ENCODE measurements at regions not wholly inside any gene's neighbourhood (a gene's known extent, or its start where the extent isn't known, plus 50 kb on each side); places are given as distances from the start of the nearest gene placed in this dataset.

DNA sequence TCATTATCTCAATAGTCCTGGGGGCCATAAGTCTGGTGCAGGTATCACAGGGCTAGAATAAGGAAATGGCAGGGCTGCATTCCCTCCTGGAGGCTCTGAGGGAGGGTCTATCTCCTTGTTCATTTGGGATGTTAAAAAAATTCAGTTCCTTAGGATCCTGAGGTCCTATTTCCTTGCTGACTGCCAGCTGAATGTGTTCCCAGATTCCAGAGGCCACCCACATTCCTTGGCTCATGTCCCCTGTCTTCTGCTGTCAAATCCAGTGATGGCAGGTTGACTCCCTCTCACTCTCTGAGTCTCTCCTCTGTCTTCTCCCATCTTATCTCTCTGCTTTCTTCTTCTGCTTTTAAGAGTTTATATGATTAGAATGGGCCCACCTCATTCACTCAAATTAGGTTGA lies 400.6 kb downstream of the PTPRU start:
- Histone ChIP-seq H3K36me3 (ENCODE audit: control insufficient read depth, low read length) (no peaks in the 10 kb centered on the region), H3K4me2 (ENCODE audit: low read length) (no peak overlapping the region), H4K20me1 (ENCODE audit: control insufficient read depth, insufficient read depth, low read depth, low read length) (no peaks in the 10 kb centered on the region), H3K4me1 (ENCODE audit: control insufficient read depth, low read length) (no peaks in the 10 kb centered on the region), H3K9me3 (ENCODE audit: control insufficient read depth, insufficient read depth, low read length) (no peaks in the 10 kb centered on the region), H3K27me3 (ENCODE audit: control insufficient read depth, low read length) (no peaks in the 10 kb centered on the region), H3K27ac (ENCODE audit: low read depth, low read length) (no peak overlapping the region), H3K4me3 (ENCODE audit: low read length) (no peak overlapping the region), H3K9me2 (replicated peaks; ENCODE audit: control insufficient read depth, low read length) (no peaks in the 10 kb centered on the region), H3F3A (ENCODE audit: control insufficient read depth, insufficient read depth) (no peaks in the 10 kb centered on the region), H3K79me2 (ENCODE audit: control insufficient read depth, low read length) (no peaks in the 10 kb centered on the region)
- TF ChIP-seq, protein P1, sequence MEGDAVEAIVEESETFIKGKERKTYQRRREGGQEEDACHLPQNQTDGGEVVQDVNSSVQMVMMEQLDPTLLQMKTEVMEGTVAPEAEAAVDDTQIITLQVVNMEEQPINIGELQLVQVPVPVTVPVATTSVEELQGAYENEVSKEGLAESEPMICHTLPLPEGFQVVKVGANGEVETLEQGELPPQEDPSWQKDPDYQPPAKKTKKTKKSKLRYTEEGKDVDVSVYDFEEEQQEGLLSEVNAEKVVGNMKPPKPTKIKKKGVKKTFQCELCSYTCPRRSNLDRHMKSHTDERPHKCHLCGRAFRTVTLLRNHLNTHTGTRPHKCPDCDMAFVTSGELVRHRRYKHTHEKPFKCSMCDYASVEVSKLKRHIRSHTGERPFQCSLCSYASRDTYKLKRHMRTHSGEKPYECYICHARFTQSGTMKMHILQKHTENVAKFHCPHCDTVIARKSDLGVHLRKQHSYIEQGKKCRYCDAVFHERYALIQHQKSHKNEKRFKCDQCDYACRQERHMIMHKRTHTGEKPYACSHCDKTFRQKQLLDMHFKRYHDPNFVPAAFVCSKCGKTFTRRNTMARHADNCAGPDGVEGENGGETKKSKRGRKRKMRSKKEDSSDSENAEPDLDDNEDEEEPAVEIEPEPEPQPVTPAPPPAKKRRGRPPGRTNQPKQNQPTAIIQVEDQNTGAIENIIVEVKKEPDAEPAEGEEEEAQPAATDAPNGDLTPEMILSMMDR (IDR thresholded peaks at IDR 0.05; ENCODE audit: low read depth, low read length, poor library complexity, severe bottlenecking): no peak
- TF ChIP-seq EZH2phosphoT487 (IDR thresholded peaks at IDR 0.05; ENCODE audit: borderline replicate concordance, low read length): no peak

DNA sequence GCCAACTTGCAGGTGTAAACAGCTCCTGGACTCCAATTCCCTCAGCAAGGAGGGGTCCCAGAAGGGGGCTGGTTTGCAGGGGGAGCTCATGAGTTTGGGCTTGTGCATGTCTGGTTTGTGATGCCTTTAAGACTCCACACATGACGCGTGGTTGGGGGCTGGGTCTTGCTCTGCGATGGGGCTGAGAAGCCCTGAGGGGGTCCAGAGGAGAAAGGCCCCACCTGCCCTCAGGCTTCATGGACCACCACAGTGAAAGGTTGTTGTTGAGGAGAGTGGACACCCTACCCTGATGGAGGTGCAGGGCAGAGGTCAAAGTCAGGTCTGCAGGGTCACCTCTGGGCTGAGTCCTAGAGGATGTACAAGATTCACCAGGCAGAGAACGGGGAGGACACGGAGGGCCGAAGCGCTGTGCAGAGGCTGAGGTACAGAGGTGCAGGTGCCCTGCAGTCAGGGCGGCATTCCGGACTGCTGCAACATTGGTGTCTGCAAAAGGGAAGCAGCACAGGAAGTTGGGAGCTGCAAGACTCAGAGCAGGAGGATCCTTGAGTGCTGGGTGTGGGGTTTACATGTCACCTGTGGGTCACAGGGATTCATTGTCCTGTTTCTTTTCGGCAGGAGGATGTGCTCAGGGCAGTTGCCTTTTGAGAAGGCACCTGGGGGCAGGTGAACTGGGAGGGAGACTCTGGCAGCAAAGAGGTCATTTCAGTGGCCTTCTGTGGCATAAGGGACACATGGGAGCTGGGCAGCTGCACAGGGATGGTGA lies 399.4 kb downstream of the PTPRU start:
- Histone ChIP-seq H3K27ac (ENCODE audit: low read depth, low read length) (no peak overlapping the region), H3K4me3 (ENCODE audit: low read length) (no peak overlapping the region), H3K4me2 (ENCODE audit: low read length) (no peak overlapping the region), H3K36me3 (ENCODE audit: control insufficient read depth, low read length) (no peaks in the 10 kb centered on the region), H3F3A (ENCODE audit: control insufficient read depth, insufficient read depth) (no peaks in the 10 kb centered on the region), H3K4me1 (ENCODE audit: control insufficient read depth, low read length) (no peaks in the 10 kb centered on the region), H3K79me2 (ENCODE audit: control insufficient read depth, low read length) (no peaks in the 10 kb centered on the region), H3K9me2 (replicated peaks; ENCODE audit: control insufficient read depth, low read length) (no peaks in the 10 kb centered on the region), H3K9me3 (ENCODE audit: control insufficient read depth, insufficient read depth, low read length) (no peaks in the 10 kb centered on the region), H3K27me3 (ENCODE audit: control insufficient read depth, low read length) (no peaks in the 10 kb centered on the region), H4K20me1 (ENCODE audit: control insufficient read depth, insufficient read depth, low read depth, low read length) (no peaks in the 10 kb centered on the region)
- TF ChIP-seq EZH2phosphoT487 (IDR thresholded peaks at IDR 0.05; ENCODE audit: borderline replicate concordance, low read length): no peak
- TF ChIP-seq, protein P1 (IDR thresholded peaks at IDR 0.05; ENCODE audit: low read depth, low read length, poor library complexity, severe bottlenecking): no peak

DNA sequence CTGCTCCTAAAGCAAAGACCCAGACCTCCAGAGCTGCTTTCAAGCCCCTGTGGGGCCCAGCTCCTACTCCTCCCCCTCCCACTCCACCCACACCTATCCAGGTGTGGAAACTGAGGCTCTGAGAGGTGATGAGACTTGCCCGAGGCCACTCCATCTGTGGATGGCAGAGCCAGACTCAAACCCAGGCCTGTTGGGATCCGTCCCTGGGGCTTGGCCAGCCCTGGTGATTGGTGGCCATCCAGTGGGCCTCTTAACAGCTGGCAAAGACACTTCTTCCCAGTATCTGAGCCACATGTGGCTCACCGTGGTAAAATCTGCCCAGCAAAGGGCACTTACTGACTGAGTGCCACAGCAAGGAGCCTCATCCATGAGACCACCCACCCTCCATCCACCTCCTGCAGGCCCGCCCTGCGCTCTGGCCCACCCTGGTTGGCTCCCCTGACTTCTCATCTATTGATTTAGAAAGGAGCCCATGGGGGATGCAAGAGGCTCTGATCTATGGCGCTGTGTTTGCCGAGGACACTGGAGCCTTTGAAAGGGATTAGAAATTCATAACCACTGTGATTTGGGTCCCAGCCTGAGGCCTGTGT lies 398.5 kb downstream of the PTPRU start:
- no peak overlapping the region for H3K4me3 ChIP-seq (ENCODE audit: low read length)
- H3K9me3 ChIP-seq (ENCODE audit: control insufficient read depth, insufficient read depth, low read length): no peaks in the 10 kb centered on the region
- no peaks in the 10 kb centered on the region for H3K9me2 ChIP-seq (replicated peaks; ENCODE audit: control insufficient read depth, low read length)
- H3K4me1 ChIP-seq (ENCODE audit: control insufficient read depth, low read length): no peaks in the 10 kb centered on the region
- H3F3A ChIP-seq (ENCODE audit: control insufficient read depth, insufficient read depth): no peaks in the 10 kb centered on the region
- no peak overlapping the region for H3K27ac ChIP-seq (ENCODE audit: low read depth, low read length)
- no peaks in the 10 kb centered on the region for H3K79me2 ChIP-seq (ENCODE audit: control insufficient read depth, low read length)
- no peaks in the 10 kb centered on the region for H3K36me3 ChIP-seq (ENCODE audit: control insufficient read depth, low read length)
- no peaks in the 10 kb centered on the region for H3K27me3 ChIP-seq (ENCODE audit: control insufficient read depth, low read length)
- TF ChIP-seq, protein P1 (IDR thresholded peaks at IDR 0.05; ENCODE audit: low read depth, low read length, poor library complexity, severe bottlenecking): no peak
- no peak for TF ChIP-seq EZH2phosphoT487 (IDR thresholded peaks at IDR 0.05; ENCODE audit: borderline replicate concordance, low read length)
- H4K20me1 ChIP-seq (ENCODE audit: control insufficient read depth, insufficient read depth, low read depth, low read length): no peaks in the 10 kb centered on the region
- H3K4me2 ChIP-seq (ENCODE audit: low read length): no peak overlapping the region
